CD14-positive monocyte (primary cell): ENCODE measurements at regions not wholly inside any gene's neighbourhood (a gene's known extent, or its start where the extent isn't known, plus 50 kb on each side); places are given as distances from the start of the nearest gene placed in this dataset.
"Not testable (repeated sequence)": the region's sequence is repeated elsewhere in the genome, so short reads cannot be mapped to it uniquely, and the experiment has no call there.

Experiments
- DNase-seq, 3 donors: peaks; one replicate each; pipeline ENCODE4 v3.0.0-alpha.2; 2011 to 2022
- H2AFZ ChIP-seq: 2 replicates; pipeline ENCODE4 v1.6.0; 2012; ENCODE audit warnings: mild to moderate bottlenecking, low read depth, low read length, inconsistent platforms; ENCODE audit not compliant: insufficient read depth, poor library complexity, severe bottlenecking
- H3K27ac ChIP-seq, 2 donors: 1 replicate in 1 of 2; 2 replicates in 1 of 2; pipeline ENCODE4 v1.5.1; 2012 to 2013; ENCODE audit warnings: low read length in 2 of 2, control low read depth in 1 of 2, inconsistent platforms in 1 of 2, low read depth in 1 of 2, mild to moderate bottlenecking in 1 of 2
- H3K27me3 ChIP-seq, 2 donors: one replicate each; pipeline versions ENCODE4 v1.6.0 to v1.6.1; 2011 to 2013; ENCODE audit warnings: low read length in 2 of 2; ENCODE audit not compliant: control insufficient read depth in 2 of 2, insufficient read depth in 2 of 2
- H3K36me3 ChIP-seq, 2 donors: replicated peaks in 1 of 2; 1 replicate in 1 of 2; 2 replicates in 1 of 2; pipeline versions ENCODE4 v1.5.1 to v1.6.1; 2012 to 2013; ENCODE audit warnings: low read length in 2 of 2, control low read depth in 1 of 2, inconsistent platforms in 1 of 2, mild to moderate bottlenecking in 1 of 2; ENCODE audit not compliant: insufficient read depth in 2 of 2, control insufficient read depth in 1 of 2
- H3K4me1 ChIP-seq, 2 donors: 1 replicate in 1 of 2; 2 replicates in 1 of 2; pipeline versions ENCODE4 v1.5.1 to v1.6.1; 2012 to 2013; ENCODE audit warnings: low read length in 2 of 2, control low read depth in 1 of 2, inconsistent platforms in 1 of 2, mild to moderate bottlenecking in 1 of 2, moderate library complexity in 1 of 2; ENCODE audit not compliant: insufficient read depth in 2 of 2, control insufficient read depth in 1 of 2
- H3K4me2 ChIP-seq: replicated peaks from 2 replicates; pipeline ENCODE3; 2012; ENCODE audit warnings: low read length, moderate library complexity, mild to moderate bottlenecking; ENCODE audit not compliant: poor library complexity, severe bottlenecking; ENCODE audit errors: extremely low read depth
- H3K4me3 ChIP-seq, 3 experiments: fragments of 200-600 bp in 1 of 3; sonication (generic) in 1 of 3; replicated peaks in 1 of 3; 1 replicate in 2 of 3; 2 replicates in 1 of 3; pipeline ENCODE4 v1.5.1; 2011 to 2013; ENCODE audit warnings: low read length in 3 of 3, mild to moderate bottlenecking in 3 of 3, control low read depth in 2 of 3, low read depth in 2 of 3, inconsistent platforms in 1 of 3, moderate library complexity in 1 of 3
- H3K79me2 ChIP-seq: 2 replicates; pipeline ENCODE4 v1.6.0; 2012; ENCODE audit warnings: mild to moderate bottlenecking, control low read depth, inconsistent platforms, low read length, moderate library complexity; ENCODE audit not compliant: insufficient read depth
- H3K9ac ChIP-seq: 2 replicates; pipeline ENCODE4 v1.6.0; 2017; ENCODE audit warnings: low read length, mild to moderate bottlenecking; ENCODE audit not compliant: insufficient read depth, poor library complexity, severe bottlenecking
- H3K9me3 ChIP-seq, 2 donors: replicated peaks in 1 of 2; 1 replicate in 1 of 2; 2 replicates in 1 of 2; pipeline versions ENCODE4 v1.5.1 to v1.6.1; 2012 to 2013; ENCODE audit warnings: low read length in 2 of 2, control low read depth in 1 of 2; ENCODE audit not compliant: control insufficient read depth in 1 of 2, insufficient read depth in 1 of 2
- H4K20me1 ChIP-seq: 2 replicates; pipeline ENCODE4 v1.6.0; 2012; ENCODE audit warnings: mild to moderate bottlenecking, low read length, control low read depth, moderate library complexity; ENCODE audit not compliant: insufficient read depth
- H3K27ac Mint-ChIP-seq, 7 donors: one replicate each; pipeline ENCODE4 v1.8.0; 2020; ENCODE audit warnings: mild to moderate bottlenecking in 7 of 7, mixed read lengths in 7 of 7, moderate library complexity in 6 of 7, inconsistent platforms in 2 of 7
- H3K27me3 Mint-ChIP-seq, 3 donors: one replicate each; pipeline ENCODE4 v1.8.0; 2021 to 2022; ENCODE audit warnings: low read depth in 3 of 3, mild to moderate bottlenecking in 3 of 3, mixed read lengths in 3 of 3, moderate library complexity in 3 of 3, inconsistent platforms in 1 of 3
- H3K36me3 Mint-ChIP-seq, 2 donors: one replicate each; pipeline ENCODE4 v1.8.0; 2020; ENCODE audit warnings: mixed read lengths in 2 of 2, inconsistent platforms in 1 of 2, mild to moderate bottlenecking in 1 of 2
- H3K4me1 Mint-ChIP-seq: one replicate; pipeline ENCODE4 v1.8.0; 2020; ENCODE audit warnings: mild to moderate bottlenecking, mixed read lengths
- H3K4me3 Mint-ChIP-seq, 2 donors: one replicate each; pipeline ENCODE4 v1.8.0; 2020; ENCODE audit warnings: mild to moderate bottlenecking in 2 of 2, mixed read lengths in 2 of 2, moderate library complexity in 1 of 2
- H3K9me3 Mint-ChIP-seq, 7 donors: one replicate each; pipeline ENCODE4 v1.8.0; 2020 to 2022; ENCODE audit warnings: mixed read lengths in 7 of 7, mild to moderate bottlenecking in 6 of 7, moderate library complexity in 6 of 7, inconsistent platforms in 2 of 7
- WGBS: methylation state at CpG from one replicate; pipeline ENCODE4 v1.1.5; 2013; ENCODE audit warnings: missing lambda C conversion rate; ENCODE audit not compliant: insufficient coverage; 5-methylcytosine and 5-hydroxymethylcytosine counted together
- intact Hi-C, 2 donors: fragments of 100-400 bp; cut with micrococcal nuclease; formaldehyde crosslinking; loops; one replicate each; pipeline versions ENCODE4 v1.15.0 to v1.15.1; 2023
- TF ChIP-seq, protein P1 (sequence below): fragments of 200-600 bp; IDR thresholded peaks from one replicate; pipeline ENCODE4 v1.8.0; 2022; ENCODE audit warnings: antibody characterized with exemption, mild to moderate bottlenecking

DNA sequence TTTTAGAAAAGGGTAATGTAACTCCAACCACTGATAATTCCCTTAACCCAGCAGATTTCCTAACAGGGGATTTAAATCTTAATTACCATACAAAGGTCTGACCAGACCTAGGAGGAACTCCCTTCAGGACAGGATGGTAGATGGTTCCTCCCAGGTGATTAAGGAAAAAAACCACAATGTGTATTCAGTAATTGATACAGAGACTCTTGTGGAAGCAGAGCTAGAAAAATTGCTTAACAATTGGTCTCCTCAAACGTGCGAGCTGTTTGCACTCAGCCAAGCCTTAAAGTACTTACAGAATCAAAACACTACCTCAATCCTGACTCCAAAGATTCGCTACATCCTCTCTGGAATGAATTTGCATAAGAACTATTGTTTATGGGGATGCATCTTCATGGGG is 2027.1 kb downstream of the OLFM4 start:
- H3K4me3 ChIP-seq, H3K79me2 ChIP-seq, H3K27ac ChIP-seq, H3K27ac Mint-ChIP-seq, DNase-seq, H3K27me3 Mint-ChIP-seq, H3K36me3 Mint-ChIP-seq, intact Hi-C loops, H3K9ac ChIP-seq, H3K4me3 Mint-ChIP-seq, H3K36me3 ChIP-seq, H3K4me1 Mint-ChIP-seq, H2AFZ ChIP-seq, H4K20me1 ChIP-seq, H3K4me2 ChIP-seq, H3K27me3 ChIP-seq, H3K4me1 ChIP-seq: not testable (repeated sequence)
- WGBS = no CpG with 5 or more reads among the region's 3 CpGs
- H3K9me3 Mint-ChIP-seq = peaks cover 5 to 32% (median 12%) of the 10 kb centered on the region in 7 donors
- peaks cover 5 to 17% of the 10 kb centered on the region in 2 donors for H3K9me3 ChIP-seq

DNA sequence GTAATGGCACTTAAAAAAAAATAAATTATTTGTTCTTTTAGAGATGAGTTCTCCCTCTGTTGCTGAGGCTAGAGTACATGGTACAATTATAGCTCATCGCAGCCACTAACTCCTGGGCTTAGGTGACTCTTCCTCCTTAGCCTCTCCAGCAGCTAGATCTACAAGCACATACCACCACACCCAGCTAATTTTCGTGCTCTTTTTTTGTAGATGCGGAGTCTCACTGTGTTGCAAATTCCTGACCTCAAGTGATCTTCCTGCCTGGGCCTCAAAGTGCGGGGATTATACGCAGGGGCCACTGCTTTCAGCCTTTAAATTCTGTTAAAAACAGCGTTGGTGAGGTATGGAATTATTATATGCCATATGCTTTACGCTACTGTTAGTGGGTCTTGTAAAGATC is 2034.0 kb downstream of the OLFM4 start:
- Histone ChIP-seq H3K4me2 (no peak overlapping the region), H3K4me3 (no peak overlapping the region), H3K79me2 (no peaks in the 10 kb centered on the region), H4K20me1 (no peaks in the 10 kb centered on the region), H3K9me3 (peaks cover 0 to 10% of the 10 kb centered on the region in 2 donors), H3K36me3 (no peaks in the 10 kb centered on the region), H2AFZ (no peak overlapping the region), H3K27me3 (no peaks in the 10 kb centered on the region), H3K27ac (no peak overlapping the region), H3K9ac (no peak overlapping the region), H3K4me1 (no peaks in the 10 kb centered on the region)
- H3K27ac Mint-ChIP-seq = no peak overlapping the region
- H3K4me1 Mint-ChIP-seq = no peaks in the 10 kb centered on the region
- peaks cover 0 to 18% (median 5%) of the 10 kb centered on the region in 7 donors for H3K9me3 Mint-ChIP-seq
- WGBS = 96% methylated on average over 5 of the region's 7 CpGs
- intact Hi-C loops = no loop called here
- H3K36me3 Mint-ChIP-seq = no peaks in the 10 kb centered on the region
- H3K27me3 Mint-ChIP-seq = no peaks in the 10 kb centered on the region
- TF ChIP-seq, protein P1, sequence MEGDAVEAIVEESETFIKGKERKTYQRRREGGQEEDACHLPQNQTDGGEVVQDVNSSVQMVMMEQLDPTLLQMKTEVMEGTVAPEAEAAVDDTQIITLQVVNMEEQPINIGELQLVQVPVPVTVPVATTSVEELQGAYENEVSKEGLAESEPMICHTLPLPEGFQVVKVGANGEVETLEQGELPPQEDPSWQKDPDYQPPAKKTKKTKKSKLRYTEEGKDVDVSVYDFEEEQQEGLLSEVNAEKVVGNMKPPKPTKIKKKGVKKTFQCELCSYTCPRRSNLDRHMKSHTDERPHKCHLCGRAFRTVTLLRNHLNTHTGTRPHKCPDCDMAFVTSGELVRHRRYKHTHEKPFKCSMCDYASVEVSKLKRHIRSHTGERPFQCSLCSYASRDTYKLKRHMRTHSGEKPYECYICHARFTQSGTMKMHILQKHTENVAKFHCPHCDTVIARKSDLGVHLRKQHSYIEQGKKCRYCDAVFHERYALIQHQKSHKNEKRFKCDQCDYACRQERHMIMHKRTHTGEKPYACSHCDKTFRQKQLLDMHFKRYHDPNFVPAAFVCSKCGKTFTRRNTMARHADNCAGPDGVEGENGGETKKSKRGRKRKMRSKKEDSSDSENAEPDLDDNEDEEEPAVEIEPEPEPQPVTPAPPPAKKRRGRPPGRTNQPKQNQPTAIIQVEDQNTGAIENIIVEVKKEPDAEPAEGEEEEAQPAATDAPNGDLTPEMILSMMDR = no peak
- H3K4me3 Mint-ChIP-seq = no peak overlapping the region
- no peak for DNase-seq
